ENCODE measurements at regions not wholly inside any gene's neighbourhood (a gene's known extent, or its start where the extent isn't known, plus 50 kb on each side); places are given as distances from the start of the nearest gene placed in this dataset.

DNA sequence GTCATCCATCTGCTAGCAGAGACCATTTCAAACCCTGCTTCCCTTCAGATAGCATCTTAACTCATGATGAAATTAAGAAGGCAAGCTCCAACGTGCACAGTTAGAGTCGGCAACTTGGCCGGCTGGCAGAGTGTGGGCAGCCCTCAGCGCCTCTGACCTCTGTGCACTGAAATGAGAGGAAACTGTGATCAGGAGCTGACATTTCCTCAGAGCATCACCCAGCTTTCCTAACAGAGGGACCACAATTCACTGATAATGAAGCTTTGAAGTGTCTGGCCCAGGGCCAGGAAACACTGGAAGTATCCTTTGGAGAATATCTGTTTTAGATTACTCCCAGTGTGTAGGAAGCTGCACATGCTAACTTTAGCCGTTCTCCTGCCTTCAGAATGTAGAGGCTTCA is 145.0 kb upstream of the ZC3H11B start:
- ATAC-seq (ENCODE audit: low FRiP score) (no peak), DNase-seq (ENCODE audit: low spot score) (no peak)

DNA sequence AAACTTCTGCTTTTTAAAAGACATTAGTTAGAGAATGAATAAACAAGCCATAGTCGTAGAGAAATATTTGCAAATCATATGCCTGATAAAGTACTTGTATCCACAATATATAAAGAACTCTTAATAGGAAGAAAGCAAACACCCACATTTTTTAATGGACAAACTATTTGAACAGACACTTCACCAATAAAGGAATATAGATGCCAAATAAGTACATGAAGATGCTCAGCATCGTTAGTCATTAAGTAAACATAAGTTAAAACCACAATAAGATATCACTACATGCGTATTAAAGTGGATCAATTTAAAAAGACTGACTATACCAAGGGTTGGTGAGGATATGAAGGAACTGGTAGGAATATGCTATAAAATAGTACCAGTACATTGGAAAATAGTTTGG is 142.3 kb upstream of the ZC3H11B start:
- no peak for DNase-seq (ENCODE audit: low spot score)
- ATAC-seq (ENCODE audit: low FRiP score) = no peak
- TF ChIP-seq, protein P1, sequence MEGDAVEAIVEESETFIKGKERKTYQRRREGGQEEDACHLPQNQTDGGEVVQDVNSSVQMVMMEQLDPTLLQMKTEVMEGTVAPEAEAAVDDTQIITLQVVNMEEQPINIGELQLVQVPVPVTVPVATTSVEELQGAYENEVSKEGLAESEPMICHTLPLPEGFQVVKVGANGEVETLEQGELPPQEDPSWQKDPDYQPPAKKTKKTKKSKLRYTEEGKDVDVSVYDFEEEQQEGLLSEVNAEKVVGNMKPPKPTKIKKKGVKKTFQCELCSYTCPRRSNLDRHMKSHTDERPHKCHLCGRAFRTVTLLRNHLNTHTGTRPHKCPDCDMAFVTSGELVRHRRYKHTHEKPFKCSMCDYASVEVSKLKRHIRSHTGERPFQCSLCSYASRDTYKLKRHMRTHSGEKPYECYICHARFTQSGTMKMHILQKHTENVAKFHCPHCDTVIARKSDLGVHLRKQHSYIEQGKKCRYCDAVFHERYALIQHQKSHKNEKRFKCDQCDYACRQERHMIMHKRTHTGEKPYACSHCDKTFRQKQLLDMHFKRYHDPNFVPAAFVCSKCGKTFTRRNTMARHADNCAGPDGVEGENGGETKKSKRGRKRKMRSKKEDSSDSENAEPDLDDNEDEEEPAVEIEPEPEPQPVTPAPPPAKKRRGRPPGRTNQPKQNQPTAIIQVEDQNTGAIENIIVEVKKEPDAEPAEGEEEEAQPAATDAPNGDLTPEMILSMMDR (IDR thresholded peaks at IDR 0.05) = no peak

More for the DNA sequence above, 145.0 kb upstream of the ZC3H11B start:
- TF ChIP-seq, protein P1 (IDR thresholded peaks at IDR 0.05) = no peak

DNA sequence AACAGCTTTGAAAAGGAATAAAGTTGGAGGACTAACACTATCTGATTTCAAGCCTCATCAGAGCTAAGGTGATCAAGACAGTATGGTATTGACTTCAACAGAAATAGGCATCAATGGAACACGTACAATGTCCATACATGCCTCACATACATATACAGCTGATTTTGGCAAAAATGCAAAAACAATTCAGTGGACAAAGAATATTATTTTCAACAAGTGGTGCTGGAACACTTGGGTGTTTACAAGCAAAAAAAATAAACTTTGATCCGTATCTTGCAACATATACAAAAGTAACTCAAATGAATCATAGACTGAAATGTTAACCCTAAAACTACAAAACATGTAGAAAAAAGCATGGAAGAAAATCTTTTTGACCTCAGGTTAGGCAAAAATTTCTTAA is 141.9 kb upstream of the ZC3H11B start:
- DNase-seq (ENCODE audit: low spot score) = no peak
- TF ChIP-seq, protein P1 (IDR thresholded peaks at IDR 0.05) = no peak
- no peak for ATAC-seq (ENCODE audit: low FRiP score)

DNA sequence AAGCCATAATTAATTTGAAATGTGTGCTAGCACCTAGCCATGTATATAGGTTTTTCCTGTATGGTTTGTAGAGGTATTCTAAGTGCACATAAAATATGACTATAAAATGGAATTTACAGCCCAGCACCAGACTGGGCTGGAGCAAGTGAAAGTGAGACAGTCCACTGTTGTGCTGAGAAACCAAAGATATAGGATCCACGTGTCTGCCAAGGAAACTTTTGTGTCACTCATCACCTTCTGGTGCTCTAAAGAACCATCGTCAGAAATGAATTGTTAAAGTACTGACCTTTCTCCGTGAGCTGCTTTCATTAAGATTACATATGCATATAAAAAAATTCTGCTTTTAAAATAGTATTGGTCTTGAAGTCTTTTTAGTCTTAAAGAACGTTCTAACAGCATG is 141.0 kb upstream of the ZC3H11B start:
- TF ChIP-seq, protein P1 (IDR thresholded peaks at IDR 0.05) = no peak
- DNase-seq (ENCODE audit: low spot score) (no peak), ATAC-seq (ENCODE audit: low FRiP score) (no peak)

DNA sequence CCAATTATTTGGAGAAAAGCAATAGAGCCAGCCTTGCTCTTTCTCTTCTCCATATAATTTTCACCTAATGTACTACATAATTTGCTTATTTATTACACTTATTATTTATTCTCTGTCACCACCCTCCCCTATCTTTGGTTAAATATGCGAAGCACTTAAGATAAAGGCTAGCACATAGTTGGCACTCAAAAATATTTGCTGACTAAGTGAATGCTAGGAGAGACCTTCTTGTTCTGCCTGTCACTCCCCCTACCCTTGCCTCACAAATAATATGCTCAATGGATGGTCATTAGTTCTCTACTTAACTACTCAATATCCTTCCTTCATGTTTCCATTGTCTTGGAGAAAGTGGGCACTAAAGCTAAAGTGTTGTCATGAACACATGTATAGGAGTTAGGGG is 139.7 kb upstream of the ZC3H11B start:
- TF ChIP-seq, protein P1 (IDR thresholded peaks at IDR 0.05) = no peak
- no peak for DNase-seq (ENCODE audit: low spot score)
- ATAC-seq (ENCODE audit: low FRiP score) = no peak

DNA sequence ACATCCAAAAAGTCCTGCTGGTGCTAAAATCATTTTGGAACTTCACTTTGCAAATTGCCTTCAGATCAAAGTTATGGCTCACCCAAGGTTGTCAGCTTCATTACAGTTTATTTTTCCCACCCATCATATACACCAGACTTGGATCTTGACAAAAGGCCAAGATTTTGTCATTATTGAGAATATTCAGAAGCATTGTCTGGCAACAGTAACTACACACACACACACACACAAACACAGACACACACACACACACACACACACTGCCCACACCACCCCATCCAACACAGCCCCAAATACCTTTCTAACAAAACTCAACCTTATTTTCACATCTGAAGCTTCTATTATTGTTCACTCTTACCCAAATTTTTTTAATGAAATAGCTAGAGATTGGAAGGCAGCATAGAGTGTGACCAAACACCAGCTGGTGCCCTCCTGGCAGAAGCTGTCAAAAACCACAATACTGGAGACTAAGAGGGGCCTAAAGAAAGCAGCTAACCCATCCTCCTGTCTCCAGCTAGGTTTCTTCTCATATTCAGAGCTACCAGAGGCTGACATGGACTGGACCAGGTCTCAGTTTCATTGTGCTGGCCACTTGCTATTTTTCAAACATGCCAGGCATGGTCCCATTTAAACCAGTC is 139.1 kb upstream of the ZC3H11B start:
- DNase-seq (ENCODE audit: low spot score) = no peak
- TF ChIP-seq, protein P1 (IDR thresholded peaks at IDR 0.05) = no peak
- no peak for ATAC-seq (ENCODE audit: low FRiP score)

DNA sequence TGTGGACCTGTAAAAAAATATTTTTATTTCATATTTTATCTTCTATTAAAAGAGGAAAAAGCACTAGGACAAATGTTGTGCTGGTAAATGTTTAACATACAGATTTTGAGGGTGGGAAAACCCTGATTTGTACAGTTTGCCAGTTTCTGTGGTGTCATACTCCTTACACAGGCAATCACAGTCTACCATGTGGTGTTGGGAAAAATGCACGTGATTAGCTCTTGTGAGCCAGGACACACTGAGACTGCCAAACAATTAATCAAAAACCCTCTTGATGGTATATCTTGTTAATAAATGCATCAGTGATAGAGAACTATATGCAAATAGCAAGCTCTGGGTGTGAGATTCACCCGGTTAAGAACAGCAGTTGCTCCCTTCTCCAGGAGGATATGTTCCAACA is 136.5 kb upstream of the ZC3H11B start:
- no peak for ATAC-seq (ENCODE audit: low FRiP score)
- TF ChIP-seq, protein P1 (IDR thresholded peaks at IDR 0.05) = no peak
- DNase-seq (ENCODE audit: low spot score) = no peak
